Neural cell (in vitro differentiated cells): ENCODE measurements at regions not wholly inside any gene's neighbourhood (a gene's known extent, or its start where the extent isn't known, plus 50 kb on each side); places are given as distances from the start of the nearest gene placed in this dataset.

ENCODE experiments used
- H2AFZ ChIP-seq: fragments of 200-600, 300-800 bp; sonication (generic), shearing (Covaris generic); 2 replicates; pipeline ENCODE4 v1.6.0; 2014; ENCODE audit warnings: low read depth, mild to moderate bottlenecking, antibody characterized with exemption, low read length, moderate library complexity
- H3F3A ChIP-seq: fragments of 200-600 bp; shearing (Covaris generic); 2 replicates; pipeline ENCODE4 v1.6.1; 2016; ENCODE audit warnings: mild to moderate bottlenecking, moderate library complexity, mixed read lengths, antibody characterized with exemption, low read length; ENCODE audit not compliant: insufficient read depth, poor library complexity, severe bottlenecking
- H3K27ac ChIP-seq: fragments of 200-600, 300-800 bp; sonication (generic), shearing (Covaris generic); 2 replicates; pipeline ENCODE4 v1.5.1; 2014; ENCODE audit warnings: mild to moderate bottlenecking, low read length, moderate library complexity
- H3K27me3 ChIP-seq: fragments of 300-800, 200-600 bp; sonication (generic), shearing (Covaris generic); 2 replicates; pipeline ENCODE4 v1.6.0; 2014; ENCODE audit warnings: mild to moderate bottlenecking, low read depth, low read length, moderate library complexity; ENCODE audit not compliant: insufficient read depth
- H3K36me3 ChIP-seq: fragments of 300-800, 200-600 bp; sonication (generic), shearing (Covaris generic); 2 replicates; pipeline ENCODE4 v1.5.1; 2014; ENCODE audit warnings: mild to moderate bottlenecking, antibody characterized with exemption, low read length, moderate library complexity; ENCODE audit not compliant: insufficient read depth
- H3K4me2 ChIP-seq: fragments of 300-800, 200-600 bp; sonication (generic), shearing (Covaris generic); 2 replicates; pipeline ENCODE4 v1.6.0; 2014; ENCODE audit warnings: mild to moderate bottlenecking, low read length
- H3K4me3 ChIP-seq: fragments of 300-800, 200-600 bp; sonication (generic), shearing (Covaris generic); 2 replicates; pipeline ENCODE4 v1.5.1; 2014; ENCODE audit warnings: mild to moderate bottlenecking, low read length, moderate library complexity
- H3K79me2 ChIP-seq: fragments of 200-600 bp; shearing (Covaris generic); replicated peaks from 2 replicates; pipeline ENCODE4 v1.6.0; 2014; ENCODE audit warnings: mild to moderate bottlenecking, low read length, moderate library complexity; ENCODE audit not compliant: insufficient read depth
- H3K9ac ChIP-seq: fragments of 300-800, 200-600 bp; sonication (generic), shearing (Covaris generic); 2 replicates; pipeline ENCODE4 v1.6.1; 2016; ENCODE audit warnings: mild to moderate bottlenecking, low read length, mixed read lengths
- H3K9me2 ChIP-seq: fragments of 200-600 bp; shearing (Covaris generic); 2 replicates; pipeline ENCODE4 v1.6.1; 2016; ENCODE audit warnings: mild to moderate bottlenecking, low read length, mixed read lengths; ENCODE audit not compliant: insufficient read depth
- H3K9me3 ChIP-seq: fragments of 200-600, 300-800 bp; sonication (generic), shearing (Covaris generic); 2 replicates; pipeline ENCODE4 v1.6.1; 2016; ENCODE audit warnings: mild to moderate bottlenecking, mixed run types, low read length, moderate library complexity, mixed read lengths
- H4K20me1 ChIP-seq: fragments of 200-600 bp; shearing (Covaris generic); 2 replicates; pipeline ENCODE4 v1.6.1; 2016; ENCODE audit warnings: mild to moderate bottlenecking, mixed run types; ENCODE audit not compliant: insufficient read depth
- CTCF ChIP-seq: fragments of 450-650 bp; IDR thresholded peaks from 2 replicates; pipeline ENCODE4 v1.5.1; 2014; ENCODE audit warnings: antibody characterized with exemption, mild to moderate bottlenecking, moderate library complexity; ENCODE audit not compliant: poor library complexity, severe bottlenecking
- EP300 ChIP-seq: fragments of 450-650 bp; conservative IDR thresholded peaks from 2 replicates; pipeline ENCODE4 v1.6.1; 2014; ENCODE audit warnings: antibody characterized with exemption, mild to moderate bottlenecking, moderate library complexity; ENCODE audit not compliant: poor library complexity, severe bottlenecking
- EZH2 ChIP-seq: fragments of 200-600, 300-800 bp; shearing (Covaris generic), sonication (generic); IDR thresholded peaks from 2 replicates; pipeline ENCODE4 v1.6.1; 2014; ENCODE audit warnings: antibody characterized with exemption, low read length, borderline replicate concordance, mild to moderate bottlenecking; ENCODE audit not compliant: insufficient read depth, poor library complexity, severe bottlenecking
- MXI1 ChIP-seq: fragments of 450-650 bp; conservative IDR thresholded peaks from 2 replicates; pipeline ENCODE4 v1.6.1; 2014; ENCODE audit warnings: antibody characterized with exemption, mild to moderate bottlenecking; ENCODE audit not compliant: poor library complexity, severe bottlenecking
- POLR2AphosphoS5 ChIP-seq: IDR thresholded peaks from 2 replicates; pipeline ENCODE4 v1.6.1; 2012
- RAD21 ChIP-seq: fragments of 450-650 bp; conservative IDR thresholded peaks from 2 replicates; pipeline ENCODE4 v1.6.1; 2014; ENCODE audit warnings: antibody characterized with exemption, mild to moderate bottlenecking, moderate library complexity
- REST ChIP-seq: IDR thresholded peaks from 2 replicates; pipeline ENCODE4 v1.6.1; 2012; ENCODE audit warnings: borderline replicate concordance
- SMC3 ChIP-seq: fragments of 450-650 bp; conservative IDR thresholded peaks from 2 replicates; pipeline ENCODE4 v1.6.1; 2014; ENCODE audit warnings: antibody characterized with exemption, mild to moderate bottlenecking, moderate library complexity; ENCODE audit not compliant: poor library complexity
- TAF1 ChIP-seq: IDR thresholded peaks from 2 replicates; pipeline ENCODE4 v1.6.1; 2012; ENCODE audit warnings: low read depth

GRCh38 chr1:37159102-37159501 lies 124.8 kb upstream of the GRIK3 start:
- Histone ChIP-seq H3F3A (no peaks in the 10 kb centered on the region), H3K79me2 (no peaks in the 10 kb centered on the region), H3K9me3 (no peaks in the 10 kb centered on the region), H3K36me3 (no peaks in the 10 kb centered on the region), H3K27ac (no peak overlapping the region), H3K9ac (no peak overlapping the region), H2AFZ (no peak overlapping the region), H3K4me2 (no peak overlapping the region), H3K27me3 (no peaks in the 10 kb centered on the region), H4K20me1 (no peaks in the 10 kb centered on the region), H3K9me2 (no peaks in the 10 kb centered on the region), H3K4me3 (no peak overlapping the region)
- TF ChIP-seq POLR2AphosphoS5 (no peak), REST (no peak), RAD21 (no peak), SMC3 (no peak), TAF1 (no peak), CTCF (no peak), EZH2 (no peak), EP300 (no peak), MXI1 (no peak)

- TF ChIP-seq TAF1: no peak
- TF ChIP-seq SMC3: no peak
- TF ChIP-seq CTCF: no peak
- H3K27ac ChIP-seq: no peak overlapping the region
- H3K9me3 ChIP-seq: no peaks in the 10 kb centered on the region
- H3K4me2 ChIP-seq: no peak overlapping the region
- H3K79me2 ChIP-seq: no peaks in the 10 kb centered on the region
- no peak overlapping the region for H3K9ac ChIP-seq
- H2AFZ ChIP-seq: no peak overlapping the region
- H4K20me1 ChIP-seq: no peaks in the 10 kb centered on the region
- H3K9me2 ChIP-seq: no peaks in the 10 kb centered on the region
- no peak overlapping the region for H3K4me3 ChIP-seq
- H3K36me3 ChIP-seq: no peaks in the 10 kb centered on the region
- H3K27me3 ChIP-seq: no peaks in the 10 kb centered on the region
- H3F3A ChIP-seq: no peaks in the 10 kb centered on the region
Observed at GRCh38 chr1:37161171-37161570, 126.9 kb upstream of the GRIK3 start.
